Chondrocyte (in vitro differentiated cells): ENCODE measurements at regions not wholly inside any gene's neighbourhood (a gene's known extent, or its start where the extent isn't known, plus 50 kb on each side); places are given as distances from the start of the nearest gene placed in this dataset.

ENCODE experiments used
- DNase-seq: peaks from one replicate; pipeline ENCODE4 v3.0.0; 2021; ENCODE audit warnings: mixed read lengths, low spot score
- H3K27ac Mint-ChIP-seq: one replicate; pipeline ENCODE4 v1.8.0; 2021; ENCODE audit warnings: mild to moderate bottlenecking, moderate library complexity, mixed read lengths; ENCODE audit not compliant: unreplicated experiment
- H3K27me3 Mint-ChIP-seq: 2 replicates; pipeline ENCODE4 v1.8.0; 2021; ENCODE audit warnings: low read depth, mixed read lengths
- H3K36me3 Mint-ChIP-seq: 2 replicates; pipeline ENCODE4 v1.8.0; 2021; ENCODE audit warnings: low read depth, mixed read lengths
- H3K4me1 Mint-ChIP-seq: 2 replicates; pipeline ENCODE4 v1.8.0; 2021; ENCODE audit warnings: low read depth, mild to moderate bottlenecking, mixed read lengths
- H3K4me3 Mint-ChIP-seq: one replicate; pipeline ENCODE4 v1.8.0; 2021; ENCODE audit warnings: mild to moderate bottlenecking, moderate library complexity, mixed read lengths; ENCODE audit not compliant: unreplicated experiment
- H3K9me3 Mint-ChIP-seq: 2 replicates; pipeline ENCODE4 v1.8.0; 2021; ENCODE audit warnings: low read depth, mixed read lengths
- TF ChIP-seq, protein P1 (sequence below): fragments of 200-600 bp; sonication (generic); IDR thresholded peaks from 2 replicates; pipeline ENCODE4 v1.5.0; 2021; ENCODE audit warnings: antibody characterized with exemption, mild to moderate bottlenecking, moderate library complexity

DNA sequence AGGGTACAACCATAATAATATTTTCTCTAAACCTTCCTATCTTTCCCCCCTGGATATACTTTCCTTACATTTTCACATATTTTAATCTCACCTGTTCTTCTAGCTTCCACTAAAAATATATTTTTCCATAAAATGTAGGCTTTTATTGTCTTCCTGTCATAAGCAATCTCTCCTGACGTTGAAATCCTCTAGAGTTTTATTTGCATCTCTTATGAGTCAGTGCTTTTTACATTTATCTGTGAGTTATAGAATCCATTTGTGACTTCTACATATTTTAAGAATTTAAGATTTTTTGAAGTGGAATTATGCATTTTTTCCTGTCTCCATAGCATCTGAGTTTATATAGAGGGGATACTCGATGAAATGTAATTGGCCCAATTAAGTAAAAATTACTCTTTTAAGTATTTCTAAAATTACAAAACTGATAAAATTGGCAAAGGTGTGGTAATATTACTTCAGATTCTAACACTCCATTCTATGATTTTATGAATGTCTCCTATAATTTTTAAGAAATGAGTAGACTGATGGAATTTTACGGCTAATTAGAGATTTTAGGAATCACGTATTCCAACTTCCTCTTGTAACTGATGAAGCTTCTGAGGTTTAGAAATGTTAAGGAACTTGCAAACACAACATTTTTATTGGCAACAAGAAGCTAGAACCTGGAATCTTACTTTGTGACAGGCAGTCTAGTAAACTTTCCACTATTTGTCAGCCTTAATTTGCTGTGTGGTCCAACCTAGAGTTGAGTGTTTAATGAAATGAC lies 422.9 kb upstream of the SEMA3A start:
- Mint-ChIP-seq H3K9me3 (no peaks in the 10 kb centered on the region), H3K27ac (peak overlapping the region; percentile 3), H3K27me3 (no peaks in the 10 kb centered on the region), H3K4me1 (peaks cover 11% of the 10 kb centered on the region), H3K36me3 (no peaks in the 10 kb centered on the region), H3K4me3 (no peak overlapping the region)
- DNase-seq: no peak
- TF ChIP-seq, protein P1, sequence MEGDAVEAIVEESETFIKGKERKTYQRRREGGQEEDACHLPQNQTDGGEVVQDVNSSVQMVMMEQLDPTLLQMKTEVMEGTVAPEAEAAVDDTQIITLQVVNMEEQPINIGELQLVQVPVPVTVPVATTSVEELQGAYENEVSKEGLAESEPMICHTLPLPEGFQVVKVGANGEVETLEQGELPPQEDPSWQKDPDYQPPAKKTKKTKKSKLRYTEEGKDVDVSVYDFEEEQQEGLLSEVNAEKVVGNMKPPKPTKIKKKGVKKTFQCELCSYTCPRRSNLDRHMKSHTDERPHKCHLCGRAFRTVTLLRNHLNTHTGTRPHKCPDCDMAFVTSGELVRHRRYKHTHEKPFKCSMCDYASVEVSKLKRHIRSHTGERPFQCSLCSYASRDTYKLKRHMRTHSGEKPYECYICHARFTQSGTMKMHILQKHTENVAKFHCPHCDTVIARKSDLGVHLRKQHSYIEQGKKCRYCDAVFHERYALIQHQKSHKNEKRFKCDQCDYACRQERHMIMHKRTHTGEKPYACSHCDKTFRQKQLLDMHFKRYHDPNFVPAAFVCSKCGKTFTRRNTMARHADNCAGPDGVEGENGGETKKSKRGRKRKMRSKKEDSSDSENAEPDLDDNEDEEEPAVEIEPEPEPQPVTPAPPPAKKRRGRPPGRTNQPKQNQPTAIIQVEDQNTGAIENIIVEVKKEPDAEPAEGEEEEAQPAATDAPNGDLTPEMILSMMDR: no peak

DNA sequence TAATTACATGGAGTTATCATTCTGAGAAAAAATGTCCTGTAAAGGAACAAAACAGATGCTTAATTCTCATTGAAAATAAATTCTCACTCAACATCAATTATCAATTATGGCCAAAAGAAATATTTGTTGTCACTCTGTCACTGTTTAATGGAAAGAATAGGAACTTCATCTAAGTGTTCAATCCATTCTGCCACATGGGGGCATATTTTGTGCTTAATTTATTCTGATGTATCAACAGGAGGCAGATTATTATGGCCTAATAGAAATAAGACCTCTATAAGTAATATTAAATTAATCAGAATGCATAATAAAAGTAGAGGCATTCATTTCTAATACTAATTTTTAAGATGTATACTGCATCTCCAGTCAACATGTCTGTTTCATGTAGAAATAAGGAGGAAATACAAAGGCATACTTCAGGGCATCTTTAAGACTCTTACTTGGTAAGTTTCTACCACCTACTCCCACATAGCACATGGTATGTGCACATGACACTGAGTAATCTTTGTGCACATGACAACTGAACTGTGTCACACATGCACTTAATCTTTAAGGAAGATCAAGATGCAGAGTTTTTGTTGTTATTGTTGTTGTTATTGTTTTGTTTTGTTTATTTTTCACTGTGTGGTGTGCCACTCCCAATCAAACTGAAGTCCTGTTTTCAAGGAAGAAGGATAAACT lies 420.4 kb upstream of the SEMA3A start:
- Mint-ChIP-seq H3K36me3 (no peaks in the 10 kb centered on the region), H3K27me3 (no peaks in the 10 kb centered on the region), H3K4me3 (no peak overlapping the region), H3K4me1 (peaks cover 11% of the 10 kb centered on the region), H3K9me3 (no peaks in the 10 kb centered on the region), H3K27ac (no peak overlapping the region)
- TF ChIP-seq, protein P1: peak; percentile 65
- DNase-seq: no peak

DNA sequence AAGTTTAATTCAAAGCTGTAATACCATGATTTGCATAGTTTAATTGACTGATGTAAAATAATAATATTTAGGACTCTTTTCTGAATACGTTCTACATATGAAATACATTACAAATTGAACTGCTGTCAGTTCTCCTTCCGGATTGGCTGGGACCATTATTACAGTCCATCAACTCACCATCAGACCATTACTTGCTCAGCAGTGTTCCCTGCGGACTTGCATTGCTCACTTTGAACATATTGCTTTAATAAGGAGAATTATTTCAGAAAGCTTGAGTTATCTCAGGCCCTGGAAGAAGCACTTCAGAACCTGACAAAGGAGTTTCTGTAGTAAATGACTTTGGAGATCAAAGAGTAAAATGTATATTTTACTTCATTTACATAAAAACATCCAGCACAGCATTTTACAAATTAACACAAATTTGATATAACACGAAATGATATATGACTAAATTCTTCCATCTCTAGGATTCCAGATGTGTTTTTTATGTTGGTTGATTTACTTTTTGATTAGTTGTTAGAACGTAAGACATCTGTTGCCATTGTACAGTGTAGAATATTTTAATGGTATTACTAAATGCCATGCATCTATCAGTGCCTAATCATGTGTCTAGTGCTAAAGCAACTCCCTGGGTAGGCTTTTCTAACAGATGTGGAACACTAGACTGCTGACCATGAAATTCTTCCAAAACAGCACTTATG lies 418.5 kb upstream of the SEMA3A start:
- H3K4me3 Mint-ChIP-seq: no peak overlapping the region
- no peaks in the 10 kb centered on the region for H3K9me3 Mint-ChIP-seq
- H3K27me3 Mint-ChIP-seq: no peaks in the 10 kb centered on the region
- no peak overlapping the region for H3K27ac Mint-ChIP-seq
- no peak for DNase-seq
- H3K36me3 Mint-ChIP-seq: no peaks in the 10 kb centered on the region
- peaks cover 10% of the 10 kb centered on the region for H3K4me1 Mint-ChIP-seq
- TF ChIP-seq, protein P1: no peak

DNA sequence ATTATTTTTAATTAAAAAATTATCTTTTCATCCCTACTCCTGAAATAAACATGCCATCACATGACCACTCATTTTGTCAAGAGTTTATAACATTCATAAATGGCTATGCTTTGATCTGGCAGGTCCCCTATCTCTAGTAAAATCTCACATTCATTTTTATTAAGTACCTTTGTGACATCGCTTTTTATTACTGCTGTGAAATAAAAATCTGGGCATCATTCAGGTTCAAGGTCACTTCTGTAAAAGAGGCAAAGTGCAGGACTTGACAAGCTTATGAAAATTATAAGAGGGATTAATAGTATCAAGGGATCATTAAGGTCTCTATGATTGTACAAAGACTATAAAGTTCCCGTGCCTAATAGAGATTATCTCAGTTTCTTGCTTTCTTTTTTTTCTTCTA lies 416.8 kb upstream of the SEMA3A start:
- no peaks in the 10 kb centered on the region for H3K27me3 Mint-ChIP-seq
- no peak for DNase-seq
- H3K9me3 Mint-ChIP-seq: no peaks in the 10 kb centered on the region
- H3K36me3 Mint-ChIP-seq: no peaks in the 10 kb centered on the region
- no peak overlapping the region for H3K4me3 Mint-ChIP-seq
- H3K4me1 Mint-ChIP-seq: no peaks in the 10 kb centered on the region
- TF ChIP-seq, protein P1: no peak
- no peak overlapping the region for H3K27ac Mint-ChIP-seq

DNA sequence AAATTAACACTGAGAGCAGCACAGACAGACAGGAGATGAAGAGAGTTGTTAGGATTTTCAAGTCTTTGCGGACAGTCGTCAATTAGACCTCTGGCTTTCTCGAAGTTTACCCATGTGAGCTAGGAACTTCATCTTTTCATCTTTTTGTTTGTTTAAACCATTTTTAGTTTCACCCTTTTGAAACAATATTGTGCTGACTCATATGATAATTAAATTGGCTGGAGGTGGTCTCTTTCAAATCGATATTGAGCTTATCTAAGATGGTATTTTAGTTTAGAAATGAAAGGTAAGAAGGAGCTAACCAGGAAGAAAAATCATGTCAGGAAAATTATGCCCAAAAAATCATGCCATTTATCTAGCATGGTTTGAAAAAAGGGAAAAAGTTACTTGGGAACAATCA lies 415.8 kb upstream of the SEMA3A start:
- H3K36me3 Mint-ChIP-seq: no peaks in the 10 kb centered on the region
- no peaks in the 10 kb centered on the region for H3K9me3 Mint-ChIP-seq
- H3K27ac Mint-ChIP-seq: no peak overlapping the region
- H3K4me3 Mint-ChIP-seq: no peak overlapping the region
- no peak for DNase-seq
- no peaks in the 10 kb centered on the region for H3K4me1 Mint-ChIP-seq
- H3K27me3 Mint-ChIP-seq: no peaks in the 10 kb centered on the region
- TF ChIP-seq, protein P1: no peak
